Forelimb muscle (tissue), 1 donor: ENCODE measurements at regions not wholly inside any gene's neighbourhood (a gene's known extent, or its start where the extent isn't known, plus 50 kb on each side); places are given as distances from the start of the nearest gene placed in this dataset.

ENCODE experiments used
- DNase-seq: peaks from one replicate; pipeline ENCODE4 v3.0.0-alpha.2; 2013; ENCODE audit warnings: low read depth

GRCh38 chr6:144578385-144579350 is 293.5 kb downstream of the UTRN start:
- DNase-seq: no peak

- no peak for DNase-seq
These were observed 294.9 kb downstream of the UTRN start for GRCh38 chr6:144580039-144580438.

- DNase-seq: no peak
These were observed 295.6 kb downstream of the UTRN start for GRCh38 chr6:144580771-144581170.

- DNase-seq: no peak
These were observed 296.8 kb downstream of the UTRN start for GRCh38 chr6:144581812-144582537.

GRCh38 chr6:144582939-144583613 is 297.9 kb downstream of the UTRN start:
- no peak for DNase-seq

- no peak for DNase-seq
These were observed 298.4 kb downstream of the UTRN start for GRCh38 chr6:144583614-144583954.

- DNase-seq: no peak
These were observed 300.2 kb downstream of the UTRN start for GRCh38 chr6:144585217-144585814.

GRCh38 chr6:144586986-144587385 is 301.9 kb downstream of the UTRN start:
- no peak for DNase-seq

- no peak for DNase-seq
These were observed 303.7 kb downstream of the UTRN start for GRCh38 chr6:144588697-144589325.

- no peak for DNase-seq
These were observed 305.4 kb downstream of the UTRN start for GRCh38 chr6:144590532-144590931.

- no peak for DNase-seq
These were observed 308.3 kb downstream of the UTRN start for GRCh38 chr6:144593392-144593791.

GRCh38 chr6:144594585-144594984 is 309.4 kb downstream of the UTRN start:
- DNase-seq: no peak

GRCh38 chr6:144595266-144595665 is 310.1 kb downstream of the UTRN start:
- no peak for DNase-seq

- no peak for DNase-seq
These were observed 312.4 kb downstream of the UTRN start for GRCh38 chr6:144597511-144597910.

GRCh38 chr6:144599615-144600014 is 314.5 kb downstream of the UTRN start:
- no peak for DNase-seq

GRCh38 chr6:144601221-144601620 is 316.1 kb downstream of the UTRN start:
- no peak for DNase-seq

- DNase-seq: no peak
These were observed 317.5 kb downstream of the UTRN start for GRCh38 chr6:144602523-144603180.

- DNase-seq: no peak
These were observed 320.9 kb downstream of the UTRN start for GRCh38 chr6:144606083-144606482.

- no peak for DNase-seq
These were observed 323.0 kb downstream of the UTRN start for GRCh38 chr6:144607998-144608735.

GRCh38 chr6:144612811-144613210 is 327.7 kb downstream of the UTRN start:
- no peak for DNase-seq
